Mesendoderm (in vitro differentiated cells): ENCODE measurements at regions not wholly inside any gene's neighbourhood (a gene's known extent, or its start where the extent isn't known, plus 50 kb on each side); places are given as distances from the start of the nearest gene placed in this dataset.

Experiments used
- DNase-seq: peaks from one replicate; pipeline ENCODE4 v3.0.0; 2013
- H2AK5ac ChIP-seq: 2 replicates; pipeline ENCODE4 v1.6.1; 2013; ENCODE audit warnings: low read length, inconsistent platforms
- H2BK120ac ChIP-seq: 2 replicates; pipeline ENCODE4 v1.6.1; 2013; ENCODE audit warnings: low read depth, mild to moderate bottlenecking, low read length, moderate library complexity, mixed read lengths
- H2BK15ac ChIP-seq: replicated peaks from 2 replicates; pipeline ENCODE4 v1.6.1; 2013; ENCODE audit warnings: low read depth, mild to moderate bottlenecking, moderate library complexity
- H2BK5ac ChIP-seq: 2 replicates; pipeline ENCODE4 v1.6.1; 2013; ENCODE audit warnings: low read length, inconsistent platforms
- H3K18ac ChIP-seq: 2 replicates; pipeline ENCODE4 v1.6.1; 2013; ENCODE audit warnings: mild to moderate bottlenecking, low read length, mixed read lengths
- H3K23ac ChIP-seq: one replicate; pipeline ENCODE4 v1.6.1; 2013; ENCODE audit warnings: low read length
- H3K27ac ChIP-seq: 2 replicates; pipeline ENCODE4 v1.5.1; 2013; ENCODE audit warnings: low read depth, mild to moderate bottlenecking, inconsistent platforms, low read length, moderate library complexity
- H3K27me3 ChIP-seq: 2 replicates; pipeline ENCODE4 v1.6.1; 2013; ENCODE audit warnings: low read length, control low read depth, mild to moderate bottlenecking, inconsistent platforms; ENCODE audit not compliant: insufficient read depth, poor library complexity
- H3K36me3 ChIP-seq: 2 replicates; pipeline ENCODE4 v1.6.1; 2013; ENCODE audit warnings: low read length, inconsistent platforms; ENCODE audit not compliant: control insufficient read depth, insufficient read depth
- H3K4ac ChIP-seq: one replicate; pipeline ENCODE4 v1.6.1; 2013; ENCODE audit warnings: low read depth, mild to moderate bottlenecking, low read length, moderate library complexity
- H3K4me1 ChIP-seq: 2 replicates; pipeline ENCODE4 v1.6.1; 2013; ENCODE audit warnings: low read depth, low read length, inconsistent platforms; ENCODE audit not compliant: control insufficient read depth
- H3K4me2 ChIP-seq: 2 replicates; pipeline ENCODE4 v1.6.1; 2013; ENCODE audit warnings: low read length
- H3K4me3 ChIP-seq: 2 replicates; pipeline ENCODE4 v1.5.1; 2013; ENCODE audit warnings: mild to moderate bottlenecking, low read length
- H3K56ac ChIP-seq: one replicate; pipeline ENCODE4 v1.6.1; 2013; ENCODE audit warnings: low read length
- H3K79me1 ChIP-seq: 2 replicates; pipeline ENCODE4 v1.6.1; 2013; ENCODE audit warnings: low read length, inconsistent platforms
- H3K79me2 ChIP-seq: 2 replicates; pipeline ENCODE4 v1.6.1; 2013; ENCODE audit warnings: mild to moderate bottlenecking, low read length; ENCODE audit not compliant: control insufficient read depth, insufficient read depth
- H3K9ac ChIP-seq: 2 replicates; pipeline ENCODE4 v1.6.1; 2013; ENCODE audit warnings: low read length, inconsistent platforms
- H4K5ac ChIP-seq: one replicate; pipeline ENCODE4 v1.6.1; 2013; ENCODE audit warnings: low read length
- H4K8ac ChIP-seq: one replicate; pipeline ENCODE4 v1.6.1; 2013; ENCODE audit warnings: low read depth, mild to moderate bottlenecking, control low read depth, low read length, moderate library complexity
- WGBS: extraction: QIAGEN DNeasy Blood & Tissue Kit; methylation state at CpG from one replicate; pipeline ENCODE4 v1.1.7; 2013; ENCODE audit warnings: low lambda C conversion rate, missing lambda C conversion rate; ENCODE audit not compliant: insufficient coverage; ENCODE audit errors: extremely low coverage; 5-methylcytosine and 5-hydroxymethylcytosine counted together

DNA sequence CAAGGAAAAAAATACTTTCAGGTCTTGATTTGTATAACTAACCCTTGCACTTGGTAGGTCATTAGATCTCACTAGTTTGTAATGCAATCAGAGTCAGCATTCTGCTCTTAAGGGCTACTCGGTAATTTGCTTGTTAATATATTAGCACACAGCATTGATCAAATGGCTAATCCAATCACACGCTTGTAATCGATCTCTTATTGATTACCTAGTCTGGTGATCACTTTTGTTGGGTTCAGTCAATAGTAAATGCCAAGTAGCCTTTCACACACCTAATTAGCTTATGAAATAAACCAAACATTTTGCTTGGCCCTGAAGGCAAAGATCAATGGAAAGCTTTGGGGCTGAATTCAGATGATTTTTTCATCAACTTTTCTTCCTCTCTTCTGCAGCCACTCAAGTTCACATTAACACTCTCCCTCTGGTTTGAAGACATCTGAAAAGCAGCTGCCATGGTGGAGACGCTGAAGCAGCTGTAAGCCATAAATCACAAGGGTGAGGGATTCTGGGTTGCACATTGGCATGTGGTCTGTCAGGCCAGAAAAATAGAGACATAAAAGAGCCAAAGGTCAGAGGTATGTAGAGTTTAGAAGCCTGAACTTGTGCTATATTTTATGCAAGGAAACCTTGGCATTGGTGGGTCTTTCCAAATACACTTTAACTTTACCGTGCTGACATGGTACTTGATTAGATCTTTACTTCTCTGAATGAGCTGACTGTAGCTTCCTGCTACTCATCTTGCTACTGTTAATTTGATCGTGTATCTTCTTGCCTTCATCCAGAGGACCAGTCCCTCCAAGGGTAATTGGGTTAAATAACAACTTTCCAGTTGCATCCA, 234.4 kb downstream of the SIM1 start:
- H3K79me2 ChIP-seq, result no peaks in the 10 kb centered on the region
- no peak overlapping the region for H3K9ac ChIP-seq
- no peaks in the 10 kb centered on the region for H3K36me3 ChIP-seq
- H2BK15ac ChIP-seq, result no peak overlapping the region
- H2BK5ac ChIP-seq, result no peak overlapping the region
- no peak overlapping the region for H3K23ac ChIP-seq
- no peak overlapping the region for H3K4me3 ChIP-seq
- WGBS, result no CpG with 5 or more reads among the region's 6 CpGs
- no peak overlapping the region for H4K5ac ChIP-seq
- H3K27ac ChIP-seq, result no peak overlapping the region
- H3K18ac ChIP-seq, result no peak overlapping the region
- no peak overlapping the region for H2BK120ac ChIP-seq
- H2AK5ac ChIP-seq, result no peak overlapping the region
- no peaks in the 10 kb centered on the region for H3K79me1 ChIP-seq
- H3K4me2 ChIP-seq, result no peak overlapping the region
- no peaks in the 10 kb centered on the region for H3K27me3 ChIP-seq
- H3K4ac ChIP-seq, result no peak overlapping the region
- H3K4me1 ChIP-seq, result peaks cover 5% of the 10 kb centered on the region
- no peak overlapping the region for H4K8ac ChIP-seq
- DNase-seq, result no peak
- no peak overlapping the region for H3K56ac ChIP-seq

DNA sequence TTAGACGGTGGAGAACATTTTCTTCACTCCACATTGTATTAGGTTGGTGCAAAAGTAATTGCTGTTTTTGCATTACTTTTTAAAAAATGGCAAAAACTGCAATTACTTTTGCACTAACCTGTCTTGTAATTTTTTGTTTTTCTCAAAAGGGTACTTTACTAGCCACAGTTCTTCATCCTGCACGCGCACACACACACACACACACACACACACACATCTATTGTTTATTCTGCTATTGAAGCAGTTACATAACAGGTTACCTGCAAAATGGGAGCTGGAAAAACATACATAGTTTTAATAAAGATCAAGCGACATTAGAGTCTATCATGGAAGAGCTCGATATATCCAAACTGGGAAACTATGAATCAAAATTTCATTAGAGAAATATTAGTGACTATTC, 235.2 kb downstream of the SIM1 start:
- no peak for DNase-seq
- Histone ChIP-seq H3K4ac (no peak overlapping the region), H3K9ac (peak overlapping the region; percentile 49), H2AK5ac (no peak overlapping the region), H2BK15ac (no peak overlapping the region), H3K4me3 (no peak overlapping the region), H3K4me2 (no peak overlapping the region), H3K4me1 (peaks cover 5% of the 10 kb centered on the region), H2BK120ac (no peak overlapping the region), H3K18ac (no peak overlapping the region), H2BK5ac (no peak overlapping the region), H3K79me2 (no peaks in the 10 kb centered on the region), H3K79me1 (no peaks in the 10 kb centered on the region), H3K27me3 (no peaks in the 10 kb centered on the region), H3K23ac (no peak overlapping the region), H4K8ac (no peak overlapping the region), H3K56ac (peak overlapping the region; percentile 78), H4K5ac (peak overlapping the region; percentile 65), H3K27ac (no peak overlapping the region), H3K36me3 (no peaks in the 10 kb centered on the region)
- no CpG with 5 or more reads among the region's 5 CpGs for WGBS

DNA sequence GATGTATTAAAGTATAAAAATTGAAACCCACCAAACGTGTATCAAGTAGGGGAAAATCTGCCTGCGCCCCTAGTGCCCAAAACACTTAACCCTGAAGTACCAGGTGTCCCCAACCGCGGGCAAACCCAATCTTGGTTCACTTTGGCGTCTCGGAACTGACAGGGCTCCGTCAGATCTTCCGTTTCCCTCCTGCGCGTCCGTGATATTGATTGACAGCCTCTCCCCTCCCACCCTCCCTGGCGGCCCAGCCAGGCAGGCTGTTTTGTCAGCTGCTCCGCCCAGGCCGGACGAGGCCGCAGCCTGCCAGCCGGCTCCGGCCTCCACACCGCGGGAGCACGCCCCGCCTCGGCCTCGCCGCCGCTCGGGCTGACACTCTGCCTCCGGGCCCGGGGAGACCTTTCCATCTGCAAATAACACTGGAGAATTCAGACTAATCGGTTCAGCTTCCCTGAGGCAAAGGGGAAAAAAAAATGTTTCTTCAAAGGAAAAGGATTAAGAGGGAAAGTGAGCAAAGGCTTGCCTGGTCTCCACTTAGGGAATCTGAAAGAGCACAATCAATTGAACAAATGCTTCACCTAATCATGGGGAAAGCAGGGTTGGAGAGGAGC, 234.9 kb upstream of the MCHR2 start:
- peaks cover 5% of the 10 kb centered on the region for H3K4me1 ChIP-seq

DNA sequence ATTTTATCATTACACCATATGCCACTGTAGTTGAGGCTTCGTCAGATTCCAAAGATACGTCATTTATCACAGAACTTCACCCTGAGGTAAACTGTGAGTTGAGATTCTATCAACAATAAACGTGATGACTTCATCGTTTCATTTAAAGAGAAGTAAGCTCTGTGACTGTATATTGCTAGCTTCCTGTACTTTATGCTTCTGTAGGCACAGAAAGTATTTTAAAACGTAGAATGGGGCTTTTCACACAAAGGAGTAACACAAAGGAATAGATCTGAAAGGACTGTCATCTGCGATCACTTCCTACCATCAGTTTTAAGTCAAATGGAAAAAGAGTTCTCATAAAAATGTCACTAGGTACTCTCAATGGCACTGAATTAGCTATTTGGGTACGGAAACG, 234.4 kb upstream of the MCHR2 start:
- Histone ChIP-seq H3K27ac (no peak overlapping the region), H2BK15ac (no peak overlapping the region), H3K9ac (peak overlapping the region; percentile 54), H2AK5ac (no peak overlapping the region), H3K4me1 (peaks cover 5% of the 10 kb centered on the region), H3K4ac (no peak overlapping the region), H4K8ac (no peak overlapping the region), H3K27me3 (no peaks in the 10 kb centered on the region), H2BK120ac (no peak overlapping the region), H3K36me3 (no peaks in the 10 kb centered on the region), H4K5ac (no peak overlapping the region), H3K79me1 (no peaks in the 10 kb centered on the region), H3K4me2 (peak overlapping the region; percentile 66), H2BK5ac (no peak overlapping the region), H3K4me3 (peak overlapping the region; percentile 27), H3K56ac (peak overlapping the region; percentile 73), H3K79me2 (no peaks in the 10 kb centered on the region), H3K18ac (peak overlapping the region; percentile 51), H3K23ac (no peak overlapping the region)
- no CpG with 5 or more reads among the region's 8 CpGs for WGBS
- DNase-seq, result no peak

More for the DNA sequence above, 234.9 kb upstream of the MCHR2 start:
- Histone ChIP-seq H4K5ac (peak overlapping the region; percentile 65), H3K4me2 (peak overlapping the region; percentile 66), H3K56ac (peak overlapping the region; percentile 78), H3K79me1 (no peaks in the 10 kb centered on the region), H3K18ac (peak overlapping the region; percentile 51), H3K27me3 (no peaks in the 10 kb centered on the region), H3K9ac (peak overlapping the region; percentile 54), H3K4ac (no peak overlapping the region), H3K27ac (peak overlapping the region; percentile 33), H2BK5ac (no peak overlapping the region), H3K36me3 (no peaks in the 10 kb centered on the region), H2BK120ac (no peak overlapping the region), H3K23ac (no peak overlapping the region), H2BK15ac (no peak overlapping the region), H4K8ac (no peak overlapping the region), H2AK5ac (no peak overlapping the region), H3K4me3 (peak overlapping the region; percentile 27), H3K79me2 (no peaks in the 10 kb centered on the region)
- no CpG with 5 or more reads among the region's 30 CpGs for WGBS
- peak; percentile 93 for DNase-seq

DNA sequence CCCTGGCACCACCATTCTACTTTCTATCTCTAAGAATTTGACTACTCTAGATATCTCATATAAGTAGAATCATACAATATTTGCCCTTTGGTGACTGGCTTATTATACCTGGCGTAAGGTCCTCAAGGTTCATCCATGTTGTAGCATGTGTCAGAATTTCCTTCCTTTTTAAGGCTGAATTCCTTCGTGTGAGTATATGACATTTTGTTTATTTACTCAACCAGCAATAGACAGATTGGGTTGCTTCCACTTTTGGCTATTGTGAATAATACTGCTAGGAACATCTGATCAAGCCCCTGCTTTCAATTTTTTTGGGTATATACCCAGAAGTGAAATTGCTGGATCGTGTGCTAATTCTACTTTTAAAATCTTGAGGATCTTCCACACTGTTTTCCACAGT, 232.8 kb upstream of the MCHR2 start:
- Histone ChIP-seq H3K79me1 (no peaks in the 10 kb centered on the region), H4K8ac (no peak overlapping the region), H4K5ac (no peak overlapping the region), H3K56ac (no peak overlapping the region), H3K23ac (no peak overlapping the region), H3K27ac (no peak overlapping the region), H2AK5ac (no peak overlapping the region), H2BK120ac (no peak overlapping the region), H2BK5ac (no peak overlapping the region), H3K9ac (no peak overlapping the region), H3K4ac (no peak overlapping the region), H3K4me3 (no peak overlapping the region), H3K4me2 (no peak overlapping the region), H3K4me1 (peaks cover 5% of the 10 kb centered on the region), H3K79me2 (no peaks in the 10 kb centered on the region), H3K18ac (no peak overlapping the region), H3K36me3 (no peaks in the 10 kb centered on the region), H3K27me3 (no peaks in the 10 kb centered on the region), H2BK15ac (no peak overlapping the region)
- no CpG with 5 or more reads among the region's 3 CpGs for WGBS
- DNase-seq, result no peak
